Breast epithelium (tissue), 4 donors: ENCODE measurements at regions not wholly inside any gene's neighbourhood (a gene's known extent, or its start where the extent isn't known, plus 50 kb on each side); places are given as distances from the start of the nearest gene placed in this dataset.

Experiments used
- DNase-seq, 2 donors: peaks; one replicate each; pipeline ENCODE4 v3.0.0-alpha.2; 2019; ENCODE audit warnings: low spot score in 2 of 2
- H3K27ac ChIP-seq, 2 donors: fragments of 200-600 bp; sonication (generic) in 1 of 2; one replicate each; pipeline ENCODE4 v1.5.1; 2016 to 2019; ENCODE audit warnings: mild to moderate bottlenecking in 1 of 2
- H3K27me3 ChIP-seq, 2 donors: fragments of 200-600 bp; sonication (generic) in 1 of 2; one replicate each; pipeline versions ENCODE4 v1.5.1 to v1.6.0; 2017 to 2019; ENCODE audit warnings: control low read depth in 1 of 2, mild to moderate bottlenecking in 1 of 2
- H3K36me3 ChIP-seq: fragments of 200-600 bp; one replicate; pipeline ENCODE4 v1.5.1; 2019
- H3K4me1 ChIP-seq, 2 donors: fragments of 200-600 bp; sonication (generic); one replicate each; pipeline ENCODE4 v1.5.1; 2016 to 2019; ENCODE audit warnings: control low read depth in 1 of 2
- H3K4me3 ChIP-seq, 3 donors: fragments of 200-600 bp; sonication (generic); 1 replicate in 2 of 3; 2 replicates in 1 of 3; pipeline ENCODE4 v1.5.1; 2016 to 2019; ENCODE audit warnings: mild to moderate bottlenecking in 3 of 3, moderate library complexity in 2 of 3
- H3K9me3 ChIP-seq, 2 donors: fragments of 200-600 bp; sonication (generic) in 1 of 2; one replicate each; pipeline ENCODE4 v1.5.1; 2016 to 2019; ENCODE audit warnings: control low read depth in 1 of 2
- POLR2A ChIP-seq: fragments of 450-650 bp; IDR thresholded peaks from one replicate; pipeline ENCODE4 v1.6.1; 2016; ENCODE audit warnings: antibody characterized with exemption, mild to moderate bottlenecking, moderate library complexity
- POLR2AphosphoS5 ChIP-seq, 3 donors: sonication (generic); formaldehyde crosslinking; IDR thresholded peaks; one replicate each; pipeline ENCODE4 v1.6.1; 2017; ENCODE audit warnings: antibody characterized with exemption in 3 of 3
- intact Hi-C: fragments of 100-400 bp; cut with DNase I; formaldehyde crosslinking; loops from one replicate; pipeline ENCODE4 v1.15.1; 2023; ENCODE audit warnings: low total_unique reads
- TF ChIP-seq, protein P1 (sequence below), 3 donors: fragments of 450-650 bp; IDR thresholded peaks; one replicate each; pipeline ENCODE4 v1.5.1; 2016 to 2017; ENCODE audit warnings: antibody characterized with exemption in 3 of 3, mild to moderate bottlenecking in 3 of 3, moderate library complexity in 3 of 3

- no peak for DNase-seq
Measured at GRCh38 chr14:40581264-40581663, 1025.4 kb upstream of the LRFN5 start.

DNA sequence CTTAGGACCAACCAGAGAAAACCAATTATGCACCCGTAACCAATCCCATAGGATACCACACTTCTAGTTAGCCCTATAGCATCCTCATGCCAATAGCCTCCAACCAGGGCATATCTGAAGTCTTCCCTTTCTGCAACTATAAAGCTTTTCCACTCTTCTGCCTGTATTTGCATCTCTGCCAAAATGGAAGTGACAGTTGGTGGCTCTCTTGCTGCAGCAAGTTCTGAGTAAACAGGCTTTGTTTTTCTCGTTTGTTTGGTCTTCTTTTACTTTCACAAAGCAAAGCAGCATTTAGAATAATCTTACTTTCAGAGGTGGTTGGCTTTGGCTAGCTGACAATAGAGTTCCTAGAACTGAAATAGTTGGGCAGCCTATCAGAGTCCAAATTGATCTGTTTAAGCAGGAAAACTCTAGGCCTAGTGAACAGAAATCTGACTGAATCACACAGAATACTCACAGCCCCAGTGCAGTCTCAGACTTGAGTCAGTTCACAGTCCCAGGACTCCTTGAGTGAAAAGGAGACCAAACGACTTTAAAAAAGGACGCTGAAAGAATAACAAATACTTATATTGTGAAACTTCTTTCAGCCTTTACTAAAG, 1029.7 kb upstream of the LRFN5 start:
- DNase-seq = no peak

More at GRCh38 chr14:40581264-40581663, 1025.4 kb upstream of the LRFN5 start:
- Histone ChIP-seq H3K4me3 (no peak overlapping the region), H3K27ac (no peak overlapping the region), H3K9me3 (no peaks in the 10 kb centered on the region), H3K36me3 (no peaks in the 10 kb centered on the region), H3K27me3 (no peaks in the 10 kb centered on the region), H3K4me1 (no peaks in the 10 kb centered on the region)
- intact Hi-C loops = no loop called here
- TF ChIP-seq POLR2A = no peak
- TF ChIP-seq, protein P1, sequence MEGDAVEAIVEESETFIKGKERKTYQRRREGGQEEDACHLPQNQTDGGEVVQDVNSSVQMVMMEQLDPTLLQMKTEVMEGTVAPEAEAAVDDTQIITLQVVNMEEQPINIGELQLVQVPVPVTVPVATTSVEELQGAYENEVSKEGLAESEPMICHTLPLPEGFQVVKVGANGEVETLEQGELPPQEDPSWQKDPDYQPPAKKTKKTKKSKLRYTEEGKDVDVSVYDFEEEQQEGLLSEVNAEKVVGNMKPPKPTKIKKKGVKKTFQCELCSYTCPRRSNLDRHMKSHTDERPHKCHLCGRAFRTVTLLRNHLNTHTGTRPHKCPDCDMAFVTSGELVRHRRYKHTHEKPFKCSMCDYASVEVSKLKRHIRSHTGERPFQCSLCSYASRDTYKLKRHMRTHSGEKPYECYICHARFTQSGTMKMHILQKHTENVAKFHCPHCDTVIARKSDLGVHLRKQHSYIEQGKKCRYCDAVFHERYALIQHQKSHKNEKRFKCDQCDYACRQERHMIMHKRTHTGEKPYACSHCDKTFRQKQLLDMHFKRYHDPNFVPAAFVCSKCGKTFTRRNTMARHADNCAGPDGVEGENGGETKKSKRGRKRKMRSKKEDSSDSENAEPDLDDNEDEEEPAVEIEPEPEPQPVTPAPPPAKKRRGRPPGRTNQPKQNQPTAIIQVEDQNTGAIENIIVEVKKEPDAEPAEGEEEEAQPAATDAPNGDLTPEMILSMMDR (IDR thresholded peaks at IDR 0.05) = no peak
- TF ChIP-seq POLR2AphosphoS5 (IDR thresholded peaks at IDR 0.05) = no peak

DNA sequence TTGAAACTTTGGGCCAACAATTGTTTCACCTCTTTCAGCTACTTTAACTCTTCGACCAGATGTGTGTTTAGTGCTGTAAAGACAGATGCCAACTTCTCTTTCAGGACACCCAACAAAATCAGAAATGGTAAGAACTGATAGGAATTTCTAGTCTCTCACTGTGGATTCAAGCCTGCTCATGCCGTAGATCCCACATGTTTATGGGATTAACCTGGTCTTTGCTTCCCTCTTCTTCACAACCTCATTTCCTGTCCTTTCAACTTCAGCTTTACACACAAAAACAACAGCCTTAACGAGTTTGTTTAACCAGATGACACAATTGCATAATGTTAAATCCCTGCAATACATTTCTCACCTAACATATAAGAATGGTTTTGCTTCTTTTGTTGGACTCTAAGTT, 1031.9 kb upstream of the LRFN5 start:
- intact Hi-C loops = no loop called here
- Histone ChIP-seq H3K36me3 (no peaks in the 10 kb centered on the region), H3K4me3 (no peak overlapping the region), H3K27ac (no peak overlapping the region), H3K9me3 (no peaks in the 10 kb centered on the region), H3K27me3 (no peaks in the 10 kb centered on the region), H3K4me1 (no peaks in the 10 kb centered on the region)
- TF ChIP-seq, protein P1 (IDR thresholded peaks at IDR 0.05) = no peak
- no peak for TF ChIP-seq POLR2AphosphoS5 (IDR thresholded peaks at IDR 0.05)
- no peak for TF ChIP-seq POLR2A
- no peak for DNase-seq

More for the DNA sequence above, 1029.7 kb upstream of the LRFN5 start:
- H3K9me3 ChIP-seq = no peaks in the 10 kb centered on the region
- no peaks in the 10 kb centered on the region for H3K27me3 ChIP-seq
- TF ChIP-seq POLR2AphosphoS5 (IDR thresholded peaks at IDR 0.05) = no peak
- TF ChIP-seq, protein P1 (IDR thresholded peaks at IDR 0.05) = no peak
- TF ChIP-seq POLR2A = no peak
- no peak overlapping the region for H3K4me3 ChIP-seq
- intact Hi-C loops = no loop called here
- no peaks in the 10 kb centered on the region for H3K36me3 ChIP-seq
- H3K4me1 ChIP-seq = no peaks in the 10 kb centered on the region
- H3K27ac ChIP-seq = no peak overlapping the region

- Histone ChIP-seq H3K27ac (no peak overlapping the region), H3K4me1 (no peaks in the 10 kb centered on the region), H3K4me3 (no peak overlapping the region), H3K36me3 (no peaks in the 10 kb centered on the region), H3K9me3 (no peaks in the 10 kb centered on the region), H3K27me3 (no peaks in the 10 kb centered on the region)
- no peak for TF ChIP-seq POLR2AphosphoS5 (IDR thresholded peaks at IDR 0.05)
- TF ChIP-seq POLR2A = no peak
- TF ChIP-seq, protein P1 (IDR thresholded peaks at IDR 0.05) = no peak
- intact Hi-C loops = no loop called here
- no peak for DNase-seq
Measured at GRCh38 chr14:40525314-40525713, 1081.4 kb upstream of the LRFN5 start.

DNA sequence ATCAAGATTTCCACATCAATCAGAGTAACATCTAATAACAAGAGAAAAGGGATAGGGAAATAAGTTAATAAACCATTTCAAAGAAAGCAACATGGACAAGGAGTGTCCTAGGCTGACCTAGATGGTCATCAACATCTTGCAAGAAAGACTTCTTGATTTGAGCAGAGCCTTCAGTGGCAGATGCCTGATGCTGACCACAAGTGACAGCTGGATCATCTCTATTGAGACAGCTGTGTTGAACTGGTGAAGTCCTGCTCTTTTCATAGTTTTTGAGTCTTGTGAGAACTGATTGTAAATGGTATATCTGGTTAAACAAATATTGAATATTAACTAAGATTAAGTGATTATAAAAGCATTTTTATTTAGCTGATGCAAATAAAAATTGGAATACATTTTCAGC, 1083.6 kb upstream of the LRFN5 start:
- Histone ChIP-seq H3K4me1 (no peaks in the 10 kb centered on the region), H3K9me3 (no peaks in the 10 kb centered on the region), H3K36me3 (no peaks in the 10 kb centered on the region), H3K4me3 (no peak overlapping the region), H3K27ac (no peak overlapping the region), H3K27me3 (no peaks in the 10 kb centered on the region)
- no peak for TF ChIP-seq POLR2AphosphoS5 (IDR thresholded peaks at IDR 0.05)
- TF ChIP-seq POLR2A = no peak
- TF ChIP-seq, protein P1 (IDR thresholded peaks at IDR 0.05) = no peak
- DNase-seq = no peak
- intact Hi-C loops = no loop called here
